HUES48 (cell line): ENCODE measurements at regions not wholly inside any gene's neighbourhood (a gene's known extent, or its start where the extent isn't known, plus 50 kb on each side); places are given as distances from the start of the nearest gene placed in this dataset.

ENCODE experiments used
- H3K27ac ChIP-seq: one replicate; pipeline ENCODE4 v1.7.0; 2013; ENCODE audit warnings: low read depth, low read length, inconsistent platforms
- H3K27me3 ChIP-seq: 2 replicates; pipeline ENCODE4 v1.6.1; 2013; ENCODE audit warnings: mild to moderate bottlenecking, low read length; ENCODE audit not compliant: control insufficient read depth, insufficient read depth
- H3K36me3 ChIP-seq: 2 replicates; pipeline ENCODE4 v1.6.1; 2013; ENCODE audit warnings: low read length; ENCODE audit not compliant: control insufficient read depth, insufficient read depth
- H3K4me1 ChIP-seq: 2 replicates; pipeline ENCODE4 v1.6.1; 2013; ENCODE audit warnings: mild to moderate bottlenecking, low read length; ENCODE audit not compliant: control insufficient read depth, insufficient read depth
- H3K4me3 ChIP-seq: 2 replicates; pipeline ENCODE4 v1.5.1; 2013; ENCODE audit warnings: mild to moderate bottlenecking, low read depth, low read length
- H3K9ac ChIP-seq: 2 replicates; pipeline ENCODE4 v1.6.1; 2013; ENCODE audit warnings: mild to moderate bottlenecking, low read depth, low read length, moderate library complexity
- H3K9me3 ChIP-seq: 2 replicates; pipeline ENCODE4 v1.6.1; 2013; ENCODE audit warnings: low read length; ENCODE audit not compliant: control insufficient read depth, insufficient read depth

DNA sequence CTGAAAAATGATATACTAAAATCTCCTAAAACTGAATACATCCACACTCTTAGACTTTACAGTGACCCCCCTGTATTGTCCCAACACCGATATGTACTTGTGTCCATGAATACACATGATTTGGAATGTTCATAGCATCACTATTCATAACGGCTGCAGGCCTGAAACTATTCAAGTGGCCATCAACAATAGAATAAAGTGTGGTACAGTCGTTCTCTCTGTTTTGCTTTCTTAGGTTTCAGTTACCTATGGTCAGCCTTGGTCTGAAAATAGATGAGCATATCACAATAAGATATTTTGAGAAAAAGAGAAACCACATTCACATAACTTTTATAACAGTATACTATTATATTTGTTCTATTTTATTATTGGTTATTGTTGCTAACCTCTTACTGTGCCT lies 150.6 kb downstream of the ASCL4 start:
- no peaks in the 10 kb centered on the region for H3K4me1 ChIP-seq
- no peak overlapping the region for H3K9ac ChIP-seq
- H3K27ac ChIP-seq, result no peak overlapping the region
- H3K36me3 ChIP-seq, result no peaks in the 10 kb centered on the region
- H3K9me3 ChIP-seq, result no peaks in the 10 kb centered on the region
- H3K27me3 ChIP-seq, result no peaks in the 10 kb centered on the region
- no peak overlapping the region for H3K4me3 ChIP-seq

DNA sequence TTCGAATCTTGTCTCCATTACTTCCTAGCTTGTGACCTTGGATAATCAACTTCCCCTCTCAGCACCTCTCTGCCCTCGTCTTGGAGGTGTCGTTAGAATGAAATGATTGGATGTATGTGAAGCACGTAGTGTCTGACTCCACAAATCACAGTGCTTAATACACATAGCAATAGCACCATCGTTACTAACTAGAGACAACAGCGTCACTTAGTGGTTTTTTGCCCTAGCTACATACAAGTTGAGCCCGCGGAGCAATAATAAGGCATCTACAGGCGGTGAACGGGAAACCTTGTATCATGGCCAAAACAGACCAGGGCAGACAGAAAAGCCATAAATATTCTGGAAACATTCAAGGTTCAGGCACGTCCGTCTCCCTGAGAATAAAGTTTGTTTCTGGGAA lies 154.9 kb downstream of the ASCL4 start:
- Histone ChIP-seq H3K4me3 (no peak overlapping the region), H3K36me3 (no peaks in the 10 kb centered on the region), H3K27me3 (no peaks in the 10 kb centered on the region), H3K9ac (no peak overlapping the region), H3K4me1 (no peaks in the 10 kb centered on the region), H3K9me3 (no peaks in the 10 kb centered on the region), H3K27ac (no peak overlapping the region)

DNA sequence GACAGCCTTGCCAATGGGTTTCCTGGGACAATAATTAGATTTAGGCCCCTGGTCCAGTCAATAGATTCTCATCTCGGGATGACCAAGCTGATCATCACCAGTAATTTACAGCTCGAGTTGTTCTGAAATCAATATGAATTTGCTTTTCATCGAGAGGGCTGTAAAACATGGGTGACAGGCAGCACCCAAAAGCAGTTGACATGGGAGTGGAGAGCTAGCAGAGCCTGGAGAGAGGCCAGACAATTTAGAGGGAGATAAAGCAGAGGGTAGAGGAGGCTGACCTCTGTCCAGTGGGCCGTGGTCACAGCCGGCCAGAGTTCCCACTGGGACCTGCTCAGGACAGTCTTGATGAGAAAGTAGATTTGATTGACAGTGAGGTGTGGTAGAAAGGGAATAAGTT lies 157.3 kb downstream of the ASCL4 start:
- no peaks in the 10 kb centered on the region for H3K36me3 ChIP-seq
- no peaks in the 10 kb centered on the region for H3K9me3 ChIP-seq
- no peaks in the 10 kb centered on the region for H3K4me1 ChIP-seq
- H3K27me3 ChIP-seq, result peaks cover 5% of the 10 kb centered on the region; the same call in 1 of the 2 replicates
- H3K4me3 ChIP-seq, result no peak overlapping the region
- H3K27ac ChIP-seq, result no peak overlapping the region
- no peak overlapping the region for H3K9ac ChIP-seq

DNA sequence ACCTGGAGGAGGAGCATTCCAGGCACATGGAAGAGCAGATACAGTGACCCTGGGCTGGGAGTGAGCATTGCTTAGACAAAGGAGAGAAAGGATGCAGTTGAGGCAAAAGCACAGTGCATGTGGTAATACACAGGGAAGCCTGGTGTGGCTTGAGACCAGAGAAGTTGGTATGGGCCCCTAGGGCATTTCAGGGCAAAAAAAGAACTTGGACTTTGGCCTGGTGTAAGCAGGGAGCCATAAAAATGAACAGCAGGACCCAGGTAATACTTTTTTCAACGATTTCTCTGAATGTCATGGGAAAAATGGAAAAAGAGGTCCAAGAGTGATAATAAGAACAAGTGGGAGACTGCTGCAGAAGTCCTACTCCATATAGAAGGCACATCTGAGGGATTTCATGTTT lies 163.9 kb downstream of the ASCL4 start:
- Histone ChIP-seq H3K27ac (no peak overlapping the region), H3K4me3 (no peak overlapping the region), H3K36me3 (no peaks in the 10 kb centered on the region), H3K9ac (no peak overlapping the region), H3K9me3 (no peaks in the 10 kb centered on the region), H3K27me3 (peaks cover 5% of the 10 kb centered on the region; the same call in 1 of the 2 replicates), H3K4me1 (no peaks in the 10 kb centered on the region)

DNA sequence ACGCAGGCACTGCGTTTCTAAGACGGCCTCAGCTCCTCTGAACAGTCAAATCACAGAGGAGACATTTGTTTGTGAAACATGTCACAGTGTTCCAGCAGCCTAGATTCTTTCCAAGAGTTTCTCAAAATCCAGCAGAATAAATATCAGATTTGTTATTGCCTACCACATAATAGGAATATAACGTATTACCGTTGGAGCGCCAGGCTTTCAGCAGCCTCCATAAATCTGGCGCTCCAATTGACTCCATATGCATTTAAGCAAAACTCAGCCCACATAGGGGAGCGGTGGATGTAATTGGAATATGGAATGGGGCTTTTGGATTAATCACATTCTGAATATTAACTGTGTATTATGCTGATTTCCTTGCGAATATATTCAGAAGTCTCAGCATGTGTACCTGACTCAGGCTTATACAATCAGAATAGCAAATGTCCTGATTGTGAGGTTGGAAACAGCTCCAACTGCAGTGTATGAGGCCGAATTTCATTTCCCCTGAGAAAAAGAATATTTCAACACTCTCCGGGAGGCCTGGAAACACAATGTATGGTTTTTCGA lies 174.0 kb downstream of the ASCL4 start:
- Histone ChIP-seq H3K4me1 (no peaks in the 10 kb centered on the region), H3K36me3 (no peaks in the 10 kb centered on the region), H3K9ac (no peak overlapping the region), H3K4me3 (no peak overlapping the region), H3K9me3 (no peaks in the 10 kb centered on the region), H3K27me3 (no peaks in the 10 kb centered on the region), H3K27ac (no peak overlapping the region)

DNA sequence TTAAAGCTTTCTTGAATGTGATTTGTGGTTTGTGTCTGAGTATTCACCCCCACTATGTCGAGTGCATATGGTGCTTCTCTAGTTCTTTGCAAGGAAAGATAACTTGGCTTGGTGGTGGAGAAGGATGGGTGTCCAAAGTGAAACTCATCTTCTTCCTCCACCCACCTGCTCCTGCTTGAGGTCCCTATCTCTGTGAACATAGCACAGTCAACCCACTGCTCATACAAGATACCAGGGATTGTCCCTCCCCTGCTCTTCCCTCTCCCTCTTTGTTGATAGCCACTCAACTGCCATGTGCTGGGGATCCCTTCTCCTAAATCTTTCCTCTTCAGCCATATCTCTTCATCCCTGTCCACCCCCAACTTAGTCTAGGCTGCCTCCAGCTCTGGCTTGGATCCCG lies 176.5 kb downstream of the ASCL4 start:
- H3K9me3 ChIP-seq, result no peaks in the 10 kb centered on the region
- no peak overlapping the region for H3K4me3 ChIP-seq
- no peak overlapping the region for H3K27ac ChIP-seq
- no peaks in the 10 kb centered on the region for H3K27me3 ChIP-seq
- H3K36me3 ChIP-seq, result no peaks in the 10 kb centered on the region
- no peaks in the 10 kb centered on the region for H3K4me1 ChIP-seq
- H3K9ac ChIP-seq, result no peak overlapping the region

DNA sequence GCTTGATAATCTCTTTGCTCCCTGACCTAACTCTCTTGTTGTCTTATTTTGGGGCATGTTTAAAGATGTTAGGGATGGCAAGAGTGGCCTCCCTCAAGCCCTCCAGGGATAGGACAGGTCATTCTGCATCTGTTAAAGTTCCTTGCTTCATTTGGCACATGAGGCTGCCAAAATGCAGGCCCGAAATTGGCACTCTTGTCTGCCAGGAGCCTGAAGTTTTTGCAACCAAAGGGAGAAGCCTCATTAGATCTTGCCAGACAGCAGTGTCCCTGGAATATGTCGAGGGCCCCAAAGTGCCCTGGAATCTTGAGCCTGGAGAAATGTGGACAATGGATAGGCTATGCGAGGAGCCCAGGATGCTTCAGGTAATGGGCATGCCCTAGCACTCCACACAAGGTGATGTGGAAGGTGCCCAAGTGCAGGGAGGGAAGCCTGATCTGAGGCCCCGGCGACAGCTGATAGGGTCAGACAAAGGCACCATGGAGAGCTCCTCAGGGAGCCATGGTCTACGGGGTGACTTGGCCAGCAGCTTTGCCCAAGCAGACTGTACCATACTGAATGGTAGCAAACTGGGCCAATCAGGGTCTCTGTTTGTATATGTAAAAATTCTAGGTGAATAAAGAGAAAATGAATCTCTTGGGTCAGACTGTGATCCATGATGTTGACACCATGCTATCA lies 173.0 kb upstream of the WSCD2 start:
- Histone ChIP-seq H3K9me3 (no peaks in the 10 kb centered on the region), H3K9ac (no peak overlapping the region), H3K27me3 (no peaks in the 10 kb centered on the region)

DNA sequence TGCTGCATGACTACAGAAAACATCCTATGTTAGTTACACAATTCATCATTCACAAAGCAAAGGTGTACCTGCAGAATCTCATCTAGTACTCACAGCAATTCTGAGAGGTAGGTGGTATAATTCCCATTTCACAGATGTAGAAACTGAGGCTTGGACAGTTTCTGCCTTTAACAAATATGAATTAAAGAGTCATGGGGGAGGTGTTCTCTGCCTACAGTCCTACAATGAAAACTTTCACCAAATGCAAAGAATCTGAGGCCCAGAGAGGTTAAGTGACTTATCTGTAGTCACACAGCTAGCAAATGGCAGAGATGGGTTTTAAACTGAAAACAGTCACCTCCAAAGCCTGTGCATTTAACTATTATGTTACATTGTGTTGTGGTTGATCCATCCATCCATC lies 171.6 kb upstream of the WSCD2 start:
- no peaks in the 10 kb centered on the region for H3K27me3 ChIP-seq
- H3K9ac ChIP-seq, result no peak overlapping the region
- no peak overlapping the region for H3K4me3 ChIP-seq
- H3K9me3 ChIP-seq, result no peaks in the 10 kb centered on the region
- no peaks in the 10 kb centered on the region for H3K4me1 ChIP-seq
- H3K36me3 ChIP-seq, result no peaks in the 10 kb centered on the region
- H3K27ac ChIP-seq, result no peak overlapping the region

More for the DNA sequence above, 173.0 kb upstream of the WSCD2 start:
- H3K27ac ChIP-seq, result no peak overlapping the region
- H3K4me3 ChIP-seq, result no peak overlapping the region
- no peaks in the 10 kb centered on the region for H3K36me3 ChIP-seq
- H3K4me1 ChIP-seq, result no peaks in the 10 kb centered on the region

DNA sequence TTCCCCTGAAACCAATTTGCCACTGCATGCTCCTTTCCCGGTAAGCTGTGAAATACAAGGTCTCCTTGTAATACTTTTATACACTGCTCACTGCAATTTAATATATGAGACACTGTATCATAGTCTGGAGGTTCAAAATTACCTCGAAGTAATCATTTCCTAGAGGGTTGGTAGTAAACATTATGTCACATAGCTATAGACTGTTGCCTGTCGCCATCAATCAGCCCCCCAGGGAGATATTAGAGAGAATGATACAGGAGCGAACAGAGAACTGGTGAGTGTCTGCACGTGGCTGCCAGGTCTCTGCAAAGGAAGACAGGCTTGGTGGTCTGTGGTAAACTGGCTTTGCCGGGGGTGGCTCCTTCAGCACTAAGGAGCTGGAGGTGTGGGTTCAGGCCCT lies 165.5 kb upstream of the WSCD2 start:
- no peak overlapping the region for H3K4me3 ChIP-seq
- no peaks in the 10 kb centered on the region for H3K27me3 ChIP-seq
- H3K36me3 ChIP-seq, result no peaks in the 10 kb centered on the region
- H3K9ac ChIP-seq, result no peak overlapping the region
- H3K27ac ChIP-seq, result no peak overlapping the region
- no peaks in the 10 kb centered on the region for H3K4me1 ChIP-seq
- H3K9me3 ChIP-seq, result no peaks in the 10 kb centered on the region

DNA sequence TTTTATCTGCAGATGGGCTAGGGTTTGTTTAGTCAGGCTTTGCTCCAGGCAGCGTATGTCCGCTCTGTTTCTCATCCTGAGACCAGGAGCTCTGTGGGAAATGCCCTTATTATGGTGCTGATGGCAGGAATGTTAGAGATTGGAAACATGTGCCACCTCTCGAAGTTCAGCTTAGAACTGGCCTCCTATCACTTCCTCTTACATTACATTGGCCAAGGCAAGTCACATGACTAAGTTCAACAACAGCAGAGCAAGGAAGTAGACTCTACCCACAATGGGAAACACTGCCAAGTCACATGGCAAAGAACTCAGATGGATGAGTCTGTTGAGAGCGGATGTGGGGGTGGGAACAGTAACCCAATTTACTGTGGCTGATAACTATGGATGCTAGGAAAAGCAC lies 161.9 kb upstream of the WSCD2 start:
- Histone ChIP-seq H3K4me1 (no peaks in the 10 kb centered on the region), H3K4me3 (no peak overlapping the region), H3K27me3 (no peaks in the 10 kb centered on the region), H3K27ac (no peak overlapping the region), H3K9ac (no peak overlapping the region), H3K9me3 (no peaks in the 10 kb centered on the region), H3K36me3 (no peaks in the 10 kb centered on the region)

DNA sequence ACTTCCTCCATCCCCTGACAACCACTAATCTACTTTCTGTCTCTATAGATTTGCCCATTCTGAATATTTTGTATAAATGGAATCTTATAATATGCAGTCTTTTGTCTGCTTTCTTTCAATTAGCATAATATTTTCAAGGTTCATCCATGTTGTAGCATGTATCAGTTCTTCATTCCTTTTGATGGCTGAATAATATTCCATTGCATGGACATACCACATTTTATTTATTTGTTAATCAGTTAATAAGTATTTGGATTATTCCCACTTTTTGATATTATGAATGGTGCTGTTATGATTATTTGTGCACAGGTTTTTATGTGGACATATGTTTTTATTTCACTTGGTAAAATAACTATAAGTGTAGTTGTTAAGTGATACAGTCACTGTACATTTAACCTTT lies 155.1 kb upstream of the WSCD2 start:
- no peaks in the 10 kb centered on the region for H3K27me3 ChIP-seq
- H3K36me3 ChIP-seq, result no peaks in the 10 kb centered on the region
- no peak overlapping the region for H3K27ac ChIP-seq
- H3K9me3 ChIP-seq, result no peaks in the 10 kb centered on the region; the same call in 1 of the 2 replicates
- H3K4me1 ChIP-seq, result no peaks in the 10 kb centered on the region
- no peak overlapping the region for H3K4me3 ChIP-seq
- H3K9ac ChIP-seq, result no peak overlapping the region
